Stomach (tissue), 4 donors: ENCODE measurements at regions not wholly inside any gene's neighbourhood (a gene's known extent, or its start where the extent isn't known, plus 50 kb on each side); places are given as distances from the start of the nearest gene placed in this dataset.

ENCODE experiments used
- CTCF ChIP-seq, 7 experiments: fragments of 450-650 bp in 4 of 7; fragments of 200-600 bp in 3 of 7; sonication (generic) in 3 of 7; IDR thresholded peaks; one replicate each; pipeline ENCODE4 v1.5.1; 2016 to 2019; ENCODE audit warnings: antibody characterized with exemption in 7 of 7, control low read depth in 2 of 7, mild to moderate bottlenecking in 1 of 7
- EP300 ChIP-seq: sonication (generic); formaldehyde crosslinking; IDR thresholded peaks from one replicate; pipeline ENCODE4 v1.6.1; 2017; ENCODE audit warnings: antibody characterized with exemption
- POLR2A ChIP-seq, 4 donors: fragments of 450-650 bp; IDR thresholded peaks; one replicate each; pipeline ENCODE4 v1.6.1; 2016; ENCODE audit warnings: antibody characterized with exemption in 4 of 4, control low read depth in 2 of 4, mild to moderate bottlenecking in 1 of 4, moderate library complexity in 1 of 4
- POLR2AphosphoS5 ChIP-seq, 3 donors: sonication (generic); formaldehyde crosslinking; IDR thresholded peaks; one replicate each; pipeline ENCODE4 v1.6.1; 2016; ENCODE audit warnings: antibody characterized with exemption in 3 of 3

GRCh38 chr3:137669519-137670060 is 94.5 kb upstream of the SOX14 start:
- no peak for TF ChIP-seq CTCF (IDR thresholded peaks at IDR 0.05)
- TF ChIP-seq POLR2A (IDR thresholded peaks at IDR 0.05), result no peak
- no peak for TF ChIP-seq POLR2AphosphoS5 (IDR thresholded peaks at IDR 0.05)
- TF ChIP-seq EP300, result no peak
